Kidney epithelial cell (primary cell): ENCODE measurements at regions not wholly inside any gene's neighbourhood (a gene's known extent, or its start where the extent isn't known, plus 50 kb on each side); places are given as distances from the start of the nearest gene placed in this dataset.
"Not testable (repeated sequence)": the region's sequence is repeated elsewhere in the genome, so short reads cannot be mapped to it uniquely, and the experiment has no call there.

ENCODE experiments used
- DNase-seq: peaks from one replicate; pipeline ENCODE4 v3.0.0-alpha.2; 2010; ENCODE audit warnings: low read depth
- H3K27me3 ChIP-seq: 2 replicates; pipeline ENCODE4 v1.6.0; 2011; ENCODE audit warnings: low read length; ENCODE audit not compliant: control insufficient read depth, insufficient read depth
- H3K36me3 ChIP-seq: 2 replicates; pipeline ENCODE4 v1.5.1; 2011; ENCODE audit warnings: low read length; ENCODE audit not compliant: control insufficient read depth, insufficient read depth
- H3K4me3 ChIP-seq: 2 replicates; pipeline ENCODE4 v1.5.1; 2011; ENCODE audit warnings: low read depth, mild to moderate bottlenecking, control low read depth, low read length
- CTCF ChIP-seq: IDR thresholded peaks from 2 replicates; pipeline ENCODE4 v1.5.1; 2011; ENCODE audit warnings: mild to moderate bottlenecking, moderate library complexity, low read length, control low read depth, inconsistent platforms; ENCODE audit not compliant: insufficient read depth, poor library complexity, severe bottlenecking

- Histone ChIP-seq H3K36me3 (no peaks in the 10 kb centered on the region), H3K4me3 (no peak overlapping the region), H3K27me3 (no peaks in the 10 kb centered on the region)
- no peak for TF ChIP-seq CTCF
- peak; percentile 83 for DNase-seq
These were observed 654.6 kb downstream of the MECOM start for GRCh38 chr3:169008776-169009358.

- H3K27me3 ChIP-seq = no peaks in the 10 kb centered on the region
- no peak for DNase-seq
- no peak overlapping the region for H3K4me3 ChIP-seq
- H3K36me3 ChIP-seq = no peaks in the 10 kb centered on the region
- TF ChIP-seq CTCF = no peak
These were observed 656.4 kb downstream of the MECOM start for GRCh38 chr3:169007145-169007544.

- not testable (repeated sequence) for H3K36me3 ChIP-seq, DNase-seq, H3K4me3 ChIP-seq, H3K27me3 ChIP-seq
These were observed 657.1 kb downstream of the MECOM start for GRCh38 chr3:169006398-169006797.

- no peak for DNase-seq
- no peak for TF ChIP-seq CTCF
These were observed 660.8 kb downstream of the MECOM start for GRCh38 chr3:169002689-169003088.

GRCh38 chr3:168998792-168999191, 664.7 kb downstream of the MECOM start:
- peak; percentile 62 for DNase-seq
- H3K36me3 ChIP-seq = no peaks in the 10 kb centered on the region
- no peak for TF ChIP-seq CTCF

More at GRCh38 chr3:169002689-169003088, 660.8 kb downstream of the MECOM start:
- H3K36me3 ChIP-seq = no peaks in the 10 kb centered on the region
- H3K27me3 ChIP-seq = no peaks in the 10 kb centered on the region
- H3K4me3 ChIP-seq = no peak overlapping the region

GRCh38 chr3:168997488-168997887, 666.0 kb downstream of the MECOM start:
- H3K4me3 ChIP-seq = no peak overlapping the region
- no peak for DNase-seq
- no peaks in the 10 kb centered on the region for H3K36me3 ChIP-seq
- TF ChIP-seq CTCF = no peak
- H3K27me3 ChIP-seq = no peaks in the 10 kb centered on the region

More at GRCh38 chr3:168998792-168999191, 664.7 kb downstream of the MECOM start:
- Histone ChIP-seq H3K4me3 (no peak overlapping the region), H3K27me3 (no peaks in the 10 kb centered on the region)
